HG03025 (cell line): ENCODE measurements at regions not wholly inside any gene's neighbourhood (a gene's known extent, or its start where the extent isn't known, plus 50 kb on each side); places are given as distances from the start of the nearest gene placed in this dataset.

ENCODE experiments used
- ATAC-seq: cut with Tn5 transposase; IDR thresholded peaks from one replicate; pipeline ENCODE4 v1.9.1; 2021; ENCODE audit warnings: mild to moderate bottlenecking, moderate library complexity; ENCODE audit not compliant: unreplicated experiment, low FRiP score

DNA sequence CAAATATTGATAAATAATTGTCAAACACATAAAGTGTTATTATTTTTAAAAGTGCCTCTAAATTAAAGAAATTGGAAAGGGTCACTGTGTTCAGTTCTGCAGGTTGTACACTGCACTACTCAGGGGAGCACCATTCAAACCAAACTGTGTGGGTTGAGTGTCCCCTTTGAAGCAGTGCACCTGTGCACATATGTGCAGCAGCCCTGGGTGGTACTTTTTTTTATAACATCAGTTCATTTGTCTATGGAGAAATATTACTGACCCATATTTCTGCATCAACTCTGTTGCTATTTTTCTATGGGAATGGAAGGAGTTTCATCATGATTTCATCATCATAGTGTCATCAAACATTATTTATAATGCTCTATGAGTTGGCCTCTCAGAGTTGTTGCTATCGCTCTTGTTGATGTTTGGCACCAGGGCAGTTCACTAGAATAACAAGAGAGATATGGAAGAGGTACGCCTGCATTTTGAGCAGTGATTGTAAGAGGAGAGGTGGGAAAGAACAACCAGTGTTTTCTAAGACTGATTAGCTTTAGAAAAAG is 457.6 kb downstream of the TFAP2A start:
- no peak for ATAC-seq

DNA sequence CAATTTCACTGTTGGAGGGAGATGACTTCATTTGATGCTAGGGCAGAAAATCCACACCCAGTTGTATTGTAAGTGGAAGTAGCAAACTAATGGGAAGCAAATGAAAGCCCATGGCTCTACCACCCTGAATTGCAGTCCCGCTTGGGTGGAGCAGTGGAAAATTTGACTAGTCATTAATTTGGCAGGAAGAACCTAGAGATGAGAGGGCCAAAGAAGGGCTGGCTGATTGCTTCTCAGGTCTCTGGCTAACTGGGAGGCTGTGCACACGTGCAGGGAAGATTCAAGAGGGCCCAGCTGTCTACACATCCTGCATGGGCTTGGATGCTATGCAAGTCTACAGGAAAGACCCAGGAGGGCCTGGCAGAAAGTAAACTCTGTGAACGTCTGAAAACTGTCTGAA is 466.2 kb downstream of the TFAP2A start:
- ATAC-seq, result no peak

DNA sequence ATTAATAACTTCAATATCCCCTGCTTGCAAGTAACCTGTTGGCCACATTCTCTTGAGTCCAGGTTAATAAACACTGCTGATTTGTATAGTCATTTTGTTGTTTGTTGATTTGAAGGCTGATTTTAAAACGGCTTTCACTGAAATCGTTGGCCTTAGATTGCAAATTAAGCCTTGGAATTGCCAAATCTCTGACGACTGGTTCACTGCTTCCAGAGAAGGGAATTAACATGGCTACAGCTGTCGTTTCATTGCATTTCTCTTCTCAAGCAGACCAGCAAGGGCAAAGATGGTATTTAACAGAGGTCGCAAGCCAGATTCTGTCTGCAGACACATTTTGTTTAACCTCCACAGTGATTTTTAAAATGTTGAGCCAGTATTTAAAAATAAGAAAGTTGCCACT is 470.9 kb downstream of the TFAP2A start:
- no peak for ATAC-seq

DNA sequence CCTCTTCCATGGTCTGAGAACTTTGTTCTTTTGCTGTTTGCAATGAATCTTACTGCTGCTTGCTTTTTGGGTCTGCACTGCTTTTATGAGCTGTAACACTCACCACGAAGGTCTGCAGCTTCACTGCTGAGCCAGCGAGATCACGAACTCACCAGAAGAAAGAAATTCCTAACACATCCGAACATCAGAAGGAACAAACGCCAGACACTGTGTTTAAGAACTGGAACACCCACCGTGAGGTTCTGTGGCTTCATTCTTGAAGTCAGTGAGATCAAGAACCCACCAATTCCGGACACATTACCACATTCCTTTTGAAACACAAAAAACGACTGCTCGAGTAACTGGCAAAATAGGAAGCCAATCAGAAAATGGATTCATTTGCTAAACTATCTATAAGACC is 471.8 kb downstream of the TFAP2A start:
- ATAC-seq, result no peak

DNA sequence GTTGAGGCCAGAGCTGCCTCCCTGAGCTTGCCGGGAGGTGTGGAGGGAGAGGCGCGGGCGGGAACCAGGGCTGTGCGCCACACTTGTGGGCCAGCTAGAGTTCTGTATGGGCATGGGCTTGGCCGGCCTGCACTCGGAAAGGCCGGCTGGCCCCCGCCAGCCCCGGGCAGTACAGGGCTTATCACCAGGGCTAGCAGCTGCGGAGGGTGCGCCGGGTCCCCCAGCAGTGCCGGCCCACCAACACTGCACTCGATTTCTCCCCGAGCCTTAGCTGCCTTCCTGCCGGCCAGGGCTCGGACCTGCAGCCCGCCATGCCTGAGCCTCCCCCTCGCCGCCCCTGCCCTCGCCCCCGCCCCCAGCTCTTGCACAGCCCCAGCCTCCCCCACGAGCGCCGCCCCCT is 472.7 kb downstream of the TFAP2A start:
- ATAC-seq, result no peak

DNA sequence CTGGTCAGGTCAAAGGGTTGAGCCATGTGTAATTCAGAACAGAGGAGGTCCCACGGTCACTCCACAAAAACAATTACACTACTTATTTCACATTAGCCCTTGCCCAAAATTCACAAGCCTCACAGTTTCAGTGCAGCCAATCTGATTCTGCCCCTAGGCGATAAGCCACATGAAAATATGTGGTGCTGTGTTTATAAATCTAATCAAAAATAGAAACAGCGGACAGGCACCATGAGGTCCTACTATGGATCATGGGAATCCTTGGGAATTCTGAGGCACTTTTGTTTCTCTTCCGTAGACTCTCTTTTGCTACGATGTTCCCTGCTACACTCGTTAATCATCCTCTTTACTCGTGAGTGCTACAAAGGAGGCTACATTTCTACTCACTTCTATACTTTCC is 476.1 kb downstream of the TFAP2A start:
- ATAC-seq, result no peak

DNA sequence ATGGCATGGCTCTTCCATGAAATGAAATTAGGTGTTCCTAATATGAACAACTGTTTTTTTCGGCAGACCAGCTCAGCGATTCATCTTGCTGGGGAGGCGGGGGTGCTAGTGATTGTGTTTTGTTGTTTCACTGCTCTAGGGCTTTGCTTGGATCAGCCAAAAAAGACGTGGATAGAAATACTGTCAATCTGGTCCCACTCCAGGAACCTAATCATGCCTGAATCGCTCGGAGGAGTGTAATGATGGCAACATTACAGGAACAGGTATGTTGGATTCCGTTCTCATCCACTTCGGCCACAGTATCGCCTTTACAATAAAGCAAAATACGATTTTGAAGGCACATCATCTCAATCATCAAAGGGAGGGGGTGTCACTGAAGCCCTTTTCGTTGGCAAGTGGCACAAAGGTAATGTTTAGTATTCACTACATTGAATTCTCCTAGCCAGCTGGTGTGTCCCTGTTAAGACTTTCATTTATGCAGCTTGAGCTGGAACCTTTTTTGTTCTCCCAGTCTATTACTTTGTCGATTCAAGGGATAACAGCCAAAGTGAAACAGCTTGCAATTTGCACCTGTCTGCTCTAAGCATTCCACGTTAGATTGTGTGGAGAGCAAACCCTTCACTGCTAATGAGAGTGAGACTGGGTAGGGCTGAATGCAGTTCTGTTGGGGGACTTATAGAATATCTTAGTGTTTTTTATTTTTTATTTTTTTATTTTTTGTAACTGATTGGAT is 477.7 kb downstream of the TFAP2A start:
- ATAC-seq, result no peak

DNA sequence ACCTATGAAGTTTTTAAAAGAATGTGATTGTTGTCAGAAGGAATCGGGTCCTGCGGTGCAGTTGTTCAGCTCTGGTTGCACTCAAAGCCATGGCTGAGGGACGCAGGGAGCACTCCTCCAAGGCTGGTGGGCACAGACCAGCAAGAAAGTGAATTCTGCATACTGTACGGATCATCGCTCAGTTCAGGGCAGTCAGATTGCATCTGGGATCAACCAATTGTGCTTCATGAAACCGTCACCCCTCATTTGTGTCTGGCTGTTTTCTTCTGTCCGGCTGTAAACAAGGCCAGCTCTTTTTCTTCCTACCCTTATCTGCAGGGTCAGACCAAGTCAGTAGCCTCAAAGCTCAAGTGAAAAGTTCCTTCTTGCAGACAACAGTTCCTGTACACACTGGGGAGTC is 478.3 kb downstream of the TFAP2A start:
- ATAC-seq, result no peak

DNA sequence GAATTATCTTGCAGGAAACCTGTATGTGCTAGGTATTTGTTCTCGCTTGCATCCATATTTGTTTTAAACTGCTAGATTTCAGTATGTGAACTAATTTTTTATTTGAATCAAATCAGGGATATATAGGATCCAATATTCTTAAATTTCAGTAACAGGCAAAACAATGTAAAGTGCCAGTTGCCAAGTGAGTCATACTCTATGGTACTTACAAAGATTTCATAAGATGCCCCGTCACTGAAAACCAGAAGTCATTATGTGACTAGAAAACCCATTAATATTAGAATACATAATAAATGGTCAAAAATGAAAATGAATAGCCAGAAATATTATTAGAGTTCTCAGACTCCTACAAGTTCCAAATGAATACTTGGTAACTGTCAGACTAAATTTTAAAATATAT is 481.2 kb downstream of the TFAP2A start:
- no peak for ATAC-seq

DNA sequence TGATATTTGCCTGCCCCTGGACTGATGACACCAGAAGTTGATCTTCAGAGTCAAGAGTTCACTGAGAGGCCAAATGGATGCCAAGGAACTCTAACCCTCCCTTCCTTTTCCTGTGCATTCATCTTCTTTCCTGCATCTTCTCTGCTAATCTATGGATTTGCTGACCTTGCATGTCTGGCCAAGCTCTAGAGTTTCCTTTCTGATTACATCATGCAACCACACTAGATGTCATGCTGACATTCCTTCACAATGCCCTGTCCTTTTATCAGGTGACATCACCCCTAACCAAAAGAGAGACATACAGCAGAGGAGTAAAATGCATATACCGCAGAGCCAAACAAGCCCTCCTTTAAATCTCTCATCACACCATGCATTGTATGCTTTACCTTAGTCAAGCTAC is 487.6 kb downstream of the TFAP2A start:
- no peak for ATAC-seq

DNA sequence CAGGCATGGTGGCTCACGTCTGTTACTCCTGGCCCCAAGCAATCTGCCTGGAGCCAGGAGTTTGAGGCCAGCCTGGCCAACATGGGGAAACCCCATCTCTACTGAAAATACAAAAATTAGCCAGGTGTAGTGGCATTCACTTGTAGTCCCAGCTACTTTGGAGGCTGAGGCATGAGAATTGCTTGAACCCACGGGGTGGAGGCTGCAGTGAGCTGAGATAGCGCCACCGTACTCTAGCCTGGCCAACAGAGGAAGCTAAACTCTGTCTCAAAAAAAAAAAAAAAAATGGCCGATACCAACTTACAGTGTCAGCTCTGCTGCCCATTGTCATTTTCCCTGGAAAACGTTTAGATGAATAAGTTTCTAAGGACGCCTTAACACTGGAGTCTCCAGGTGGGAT is 489.9 kb downstream of the TFAP2A start:
- no peak for ATAC-seq

DNA sequence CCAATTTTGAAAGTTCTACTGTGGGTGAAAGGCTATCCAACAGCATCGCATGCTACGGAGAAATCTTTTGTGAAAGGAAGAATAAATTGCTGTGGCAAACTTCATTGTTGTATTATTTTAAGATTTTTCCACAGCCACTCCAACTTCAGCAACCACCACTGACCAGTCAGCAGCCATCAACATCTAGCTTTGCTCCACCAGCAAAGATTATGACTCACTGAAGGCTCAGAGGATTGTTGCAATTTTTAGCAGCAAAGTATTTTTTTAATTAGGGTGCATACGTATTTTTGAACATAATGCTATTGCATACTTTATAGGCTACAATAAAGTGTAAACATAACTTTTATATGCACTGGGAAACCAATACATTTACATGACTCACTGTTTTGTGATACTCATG is 493.5 kb downstream of the TFAP2A start:
- no peak for ATAC-seq

DNA sequence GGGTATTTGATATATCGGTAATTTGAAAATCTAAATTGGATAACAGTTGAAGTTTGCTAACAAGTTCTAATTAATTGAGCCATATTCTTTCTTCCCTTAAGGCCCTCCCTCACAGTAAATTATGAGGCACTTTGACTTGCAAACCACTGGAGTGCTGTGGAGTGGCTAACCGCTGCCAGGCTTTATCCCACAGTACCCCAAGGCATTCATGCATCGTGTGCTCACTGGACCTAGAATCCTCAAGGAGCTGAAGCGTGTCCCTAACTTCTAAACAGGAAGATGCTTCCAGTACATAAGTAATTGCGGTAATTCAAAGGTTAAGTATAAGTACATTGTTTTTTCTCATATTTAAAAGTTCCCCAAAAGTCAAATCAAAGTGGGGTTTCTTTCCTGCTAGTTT is 499.9 kb downstream of the TFAP2A start:
- no peak for ATAC-seq

DNA sequence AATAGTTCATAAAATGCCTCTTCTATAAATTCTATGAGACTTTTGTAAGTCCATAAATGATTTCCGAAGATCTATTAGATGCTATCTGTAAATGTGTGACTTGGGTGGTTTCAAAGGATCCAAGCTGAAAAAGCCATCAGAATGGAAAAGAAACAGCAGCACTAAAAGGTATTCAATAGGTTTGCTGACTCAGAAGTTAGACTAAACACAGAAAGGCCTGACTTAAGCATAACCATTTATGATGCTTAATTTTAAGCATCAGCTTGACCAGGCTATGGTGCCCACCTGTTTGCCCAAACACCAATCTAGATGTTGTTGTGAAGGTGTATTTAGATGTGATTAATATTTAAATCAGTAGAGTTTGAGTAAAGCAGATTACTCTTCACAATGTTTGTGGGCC is 513.5 kb downstream of the TFAP2A start:
- ATAC-seq, result no peak

DNA sequence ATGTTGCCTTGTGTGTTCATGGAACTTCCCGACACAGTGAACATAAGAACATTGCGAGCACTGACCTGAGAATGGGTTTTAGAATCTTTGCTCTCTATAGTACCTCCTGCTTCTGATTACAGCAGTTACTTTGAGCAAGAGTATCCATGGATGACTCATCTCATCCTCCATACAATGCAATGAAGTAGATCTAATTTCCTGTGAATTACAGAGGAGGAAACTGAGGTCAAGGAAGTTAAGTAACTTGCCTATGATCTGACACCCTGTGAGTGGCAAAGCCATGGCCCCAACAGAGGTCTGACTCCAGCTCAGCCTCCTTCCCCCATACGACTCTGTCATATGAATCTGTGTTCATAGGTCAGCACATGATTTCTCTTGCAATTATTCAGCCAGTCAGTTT is 518.1 kb downstream of the TFAP2A start:
- ATAC-seq, result no peak

DNA sequence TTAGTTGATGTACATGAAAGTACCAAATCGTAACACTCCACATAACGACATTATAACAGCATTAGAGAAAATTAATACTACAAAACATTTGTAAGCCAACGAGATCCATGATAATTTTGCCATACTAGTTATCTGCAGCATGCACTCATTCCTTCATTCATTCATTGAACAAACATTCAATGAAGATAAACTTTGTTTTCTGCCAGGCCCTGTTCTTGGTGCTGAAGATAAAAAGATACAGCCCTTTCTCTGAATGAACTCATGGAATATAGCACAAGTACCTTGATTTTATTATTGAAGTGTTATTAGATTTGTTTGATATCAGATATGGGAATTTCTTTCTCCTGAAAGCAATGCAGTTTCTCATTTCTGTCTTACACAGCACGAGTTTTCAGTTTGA is 524.0 kb downstream of the TFAP2A start:
- ATAC-seq, result no peak

DNA sequence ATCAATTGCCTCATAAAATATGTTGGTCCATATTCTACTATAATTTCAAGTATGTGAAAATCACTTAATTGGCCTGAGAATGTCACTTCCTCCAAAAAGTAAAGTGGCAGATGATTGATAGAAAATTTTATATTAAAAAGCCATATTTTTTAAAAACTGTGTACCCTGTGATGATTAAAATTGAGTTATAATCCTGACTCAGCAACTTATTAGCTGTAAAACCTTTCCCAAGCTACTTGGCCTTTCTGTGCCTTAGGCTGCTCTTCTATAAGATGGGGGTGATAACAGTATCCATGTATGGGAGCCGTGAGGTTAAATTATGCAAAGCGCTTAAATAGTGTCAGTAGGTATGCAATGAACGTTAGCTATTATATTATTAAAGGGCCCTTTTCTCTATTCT is 524.4 kb downstream of the TFAP2A start:
- ATAC-seq, result no peak

DNA sequence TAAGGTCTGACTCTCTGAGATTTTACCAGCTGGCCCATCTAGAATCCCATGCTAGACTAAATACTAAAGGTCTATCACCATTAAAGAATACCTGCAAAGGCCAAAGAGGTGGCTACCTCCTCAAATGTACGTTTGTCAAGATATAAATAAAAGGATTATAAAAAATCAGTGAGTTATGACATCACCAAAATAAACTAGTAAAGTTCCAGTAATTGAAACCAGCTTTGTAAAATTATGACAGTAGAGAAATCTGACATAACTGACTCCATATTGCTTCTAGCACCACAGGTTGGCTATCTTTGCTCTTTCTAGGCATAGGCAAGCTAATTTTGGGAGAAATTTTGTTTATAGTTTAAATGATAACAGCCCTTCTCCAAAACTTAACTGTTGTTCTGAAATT is 536.3 kb downstream of the TFAP2A start:
- ATAC-seq, result no peak

DNA sequence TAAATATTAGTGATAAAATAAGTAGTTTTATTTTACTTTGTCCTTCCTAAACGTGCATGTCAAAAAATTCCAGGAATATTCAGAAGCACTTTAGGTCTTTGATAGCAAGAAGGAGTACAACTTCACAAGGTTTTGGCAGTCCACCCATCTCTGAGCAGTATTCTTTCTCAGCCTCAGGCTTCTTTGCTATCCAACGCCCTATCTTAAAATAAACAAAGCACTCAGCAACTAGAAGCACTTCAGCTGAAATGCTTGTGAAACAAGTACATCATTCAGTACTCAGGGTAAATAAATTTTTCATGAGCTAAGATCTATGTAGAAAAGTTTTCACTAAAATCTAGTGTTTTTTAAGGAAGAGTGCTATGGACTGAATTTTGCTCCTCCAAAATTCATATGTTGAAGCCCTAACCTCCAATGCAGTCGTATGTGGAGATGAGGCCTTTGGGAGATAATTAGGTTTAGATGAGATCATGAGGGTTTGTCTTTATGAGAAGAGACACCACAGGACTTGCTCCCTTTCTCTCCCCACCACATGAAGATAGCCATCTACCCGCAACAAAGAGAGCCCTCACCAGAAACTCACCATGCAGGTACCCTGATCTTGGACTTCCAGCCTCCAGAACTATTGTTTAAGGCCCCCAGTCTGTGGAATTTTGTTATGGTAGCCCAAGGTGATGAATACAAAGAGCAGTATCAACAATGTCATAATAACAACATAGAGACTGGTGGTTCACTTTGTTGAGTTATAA is 539.1 kb downstream of the TFAP2A start:
- ATAC-seq, result no peak

DNA sequence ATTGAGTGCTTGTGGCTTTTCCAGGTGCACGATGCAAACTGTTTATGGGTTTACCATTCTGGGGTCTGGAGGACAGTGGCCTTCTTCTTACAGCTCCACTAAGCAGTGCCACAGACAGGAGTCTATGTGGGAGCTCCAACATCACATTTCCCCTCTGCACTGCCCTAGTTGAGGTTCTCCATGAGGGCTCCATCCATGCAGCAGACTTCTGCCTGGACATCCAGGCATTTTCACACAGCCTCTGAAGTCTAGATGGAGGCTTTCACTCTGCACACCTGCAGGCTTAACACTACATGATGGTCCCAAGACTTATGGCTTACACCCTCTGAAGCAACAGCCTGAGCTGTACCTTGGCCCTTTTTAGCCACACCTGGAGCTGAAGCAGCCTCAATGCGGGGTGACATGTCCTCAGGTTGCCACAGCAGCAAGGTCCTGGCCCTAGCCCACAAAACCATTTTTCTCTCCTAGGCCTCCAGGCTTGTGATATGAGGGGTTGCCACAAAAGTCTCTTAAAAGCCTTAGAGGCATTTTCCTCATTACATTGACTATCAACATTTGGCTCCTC is 552.2 kb downstream of the TFAP2A start:
- no peak for ATAC-seq

DNA sequence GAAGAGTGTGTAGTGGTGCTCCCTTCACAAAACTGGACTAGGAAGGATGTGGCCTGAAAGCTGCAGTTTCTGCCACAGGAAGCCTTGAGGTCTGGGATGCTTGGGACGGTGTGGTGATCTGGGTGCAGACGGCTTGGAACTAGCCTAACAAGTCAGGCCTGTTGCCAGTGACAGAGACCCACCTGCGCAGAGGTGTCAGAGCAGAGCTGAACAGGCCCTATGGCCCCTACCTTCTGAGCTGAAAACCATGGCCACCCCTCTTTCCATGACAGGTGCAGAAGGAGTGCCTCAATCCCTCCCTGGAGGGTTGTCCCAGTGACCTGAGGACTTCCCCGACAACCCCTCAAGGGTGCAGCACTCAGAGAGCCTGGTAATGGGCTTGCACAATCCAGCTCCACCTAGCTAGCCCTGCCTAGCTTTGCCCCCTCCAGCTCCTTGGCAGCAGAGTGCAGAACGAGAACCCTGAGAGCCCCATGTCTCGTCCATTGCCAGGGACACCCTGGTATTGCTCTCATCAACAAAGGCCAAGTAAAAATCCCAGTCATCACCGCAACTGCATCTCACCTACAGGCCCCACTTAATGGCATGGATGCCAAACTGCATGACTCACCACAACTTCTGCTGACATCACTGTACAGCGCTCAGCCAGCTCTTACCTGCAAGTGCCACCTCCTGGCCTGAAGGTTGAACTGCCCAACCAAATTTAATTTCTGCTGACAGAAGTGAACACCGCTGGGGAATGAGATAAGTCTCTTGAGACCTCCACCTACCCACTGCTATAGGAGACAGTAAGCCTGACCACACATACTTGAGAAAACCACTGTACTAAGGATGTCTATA is 563.1 kb downstream of the TFAP2A start:
- no peak for ATAC-seq
